ENCODE measurements at regions not wholly inside any gene's neighbourhood (a gene's known extent, or its start where the extent isn't known, plus 50 kb on each side); places are given as distances from the start of the nearest gene placed in this dataset.

- FAIRE-seq = no peak
- DNase-seq (ENCODE audit: insufficient read length, low spot score) = no peak
- no peak for TF ChIP-seq CTCF (IDR thresholded peaks at IDR 0.05; ENCODE audit: insufficient read depth, missing control alignments)
Observed at GRCh38 chr11:45347348-45348082, 61.4 kb upstream of the SYT13 start.

GRCh38 chr11:45345491-45345890 is 59.4 kb upstream of the SYT13 start:
- no peak for TF ChIP-seq CTCF (IDR thresholded peaks at IDR 0.05; ENCODE audit: insufficient read depth, missing control alignments)
- DNase-seq (ENCODE audit: insufficient read length, low spot score) = no peak
- no peak for FAIRE-seq

- FAIRE-seq (no peak), DNase-seq (ENCODE audit: insufficient read length, low spot score) (no peak)
- TF ChIP-seq CTCF (IDR thresholded peaks at IDR 0.05; ENCODE audit: insufficient read depth, missing control alignments) = no peak
Observed at GRCh38 chr11:45344028-45344427, 57.9 kb upstream of the SYT13 start.

GRCh38 chr11:45343444-45343843 is 57.3 kb upstream of the SYT13 start:
- no peak for FAIRE-seq
- DNase-seq (ENCODE audit: insufficient read length, low spot score) = no peak
- no peak for TF ChIP-seq CTCF (IDR thresholded peaks at IDR 0.05; ENCODE audit: insufficient read depth, missing control alignments)

- FAIRE-seq = no peak
- TF ChIP-seq CTCF (IDR thresholded peaks at IDR 0.05; ENCODE audit: insufficient read depth, missing control alignments) = no peak
Observed at GRCh38 chr11:45341372-45341771, 55.2 kb upstream of the SYT13 start.

GRCh38 chr11:45339729-45340519 is 53.8 kb upstream of the SYT13 start:
- TF ChIP-seq CTCF (IDR thresholded peaks at IDR 0.05; ENCODE audit: insufficient read depth, missing control alignments) = peak; percentile 86
- FAIRE-seq (no peak), DNase-seq (ENCODE audit: insufficient read length, low spot score) (peak; percentile 88)

More at GRCh38 chr11:45341372-45341771, 55.2 kb upstream of the SYT13 start:
- no peak for DNase-seq (ENCODE audit: insufficient read length, low spot score)
